ENCODE measurements at regions not wholly inside any gene's neighbourhood (a gene's known extent, or its start where the extent isn't known, plus 50 kb on each side); places are given as distances from the start of the nearest gene placed in this dataset.

DNA sequence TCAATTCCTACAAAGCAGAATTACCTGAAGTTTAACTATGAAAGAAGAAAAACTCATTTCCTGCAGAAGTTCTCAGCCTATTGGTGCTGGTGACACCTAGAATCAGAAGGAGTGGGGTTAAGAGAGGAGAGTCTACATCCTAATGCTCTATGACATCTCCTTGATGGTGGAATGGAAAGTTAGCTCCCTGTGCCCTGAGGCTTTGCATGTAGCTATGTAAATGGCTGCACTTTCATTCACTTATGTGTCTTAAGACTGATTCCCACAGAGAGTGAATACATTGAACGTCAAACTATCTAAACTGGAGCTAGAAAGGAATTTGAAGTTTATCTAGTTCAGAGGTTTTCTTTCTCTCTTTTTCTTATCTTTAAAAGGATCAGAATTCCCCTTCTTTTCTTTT, 52.1 kb upstream of the ADRB2 start:
- TF ChIP-seq POLR2AphosphoS5 (IDR thresholded peaks at IDR 0.05) (no peak), POLR2A (IDR thresholded peaks at IDR 0.05) (no peak), CTCF (IDR thresholded peaks at IDR 0.05) (no peak)
- no peak for DNase-seq (ENCODE audit: low spot score in 2 of 2)
- Histone ChIP-seq H3K36me3 (no peaks in the 10 kb centered on the region), H3K4me1 (no peaks in the 10 kb centered on the region), H3K27ac (no peak overlapping the region), H3K9me3 (no peaks in the 10 kb centered on the region), H3K4me3 (no peak overlapping the region), H3K27me3 (no peaks in the 10 kb centered on the region)
- intact Hi-C loops (cut with DNase I; ENCODE audit: low total_unique reads): loop anchor here (10.0 kb wide), 1 partner anchor 1240 kb away; no protein-coding TSS in a partner anchor

DNA sequence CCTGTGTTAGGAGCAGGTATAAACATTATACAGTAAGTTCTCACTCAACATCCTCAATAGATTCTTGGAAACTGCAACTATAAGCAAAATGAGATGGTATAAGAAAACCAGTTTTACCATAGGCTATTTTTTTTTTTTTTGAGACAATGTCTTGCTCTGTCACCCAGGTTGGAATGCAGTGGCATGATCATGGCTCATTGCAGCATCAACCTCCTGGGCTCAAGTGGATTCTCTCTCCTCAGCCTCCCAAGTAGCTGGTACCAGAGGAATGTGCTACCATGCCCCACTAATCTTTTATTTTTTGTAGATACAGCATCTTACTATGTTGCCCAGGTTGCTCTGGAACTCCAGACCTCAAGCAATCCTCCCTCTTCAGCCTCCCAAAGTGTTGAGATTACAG, 50.1 kb upstream of the ADRB2 start:
- Histone ChIP-seq H3K9me3 (no peaks in the 10 kb centered on the region), H3K4me3 (no peak overlapping the region), H3K27ac (no peak overlapping the region), H3K4me1 (no peaks in the 10 kb centered on the region), H3K36me3 (no peaks in the 10 kb centered on the region), H3K27me3 (no peaks in the 10 kb centered on the region)
- no peak for DNase-seq (ENCODE audit: low spot score in 2 of 2)
- no peak for TF ChIP-seq CTCF (IDR thresholded peaks at IDR 0.05)
- TF ChIP-seq POLR2A (IDR thresholded peaks at IDR 0.05): no peak
- no peak for TF ChIP-seq POLR2AphosphoS5 (IDR thresholded peaks at IDR 0.05)
- intact Hi-C loops (cut with DNase I; ENCODE audit: low total_unique reads): loop anchor here (10.0 kb wide), 1 partner anchor 1241 kb away; no protein-coding TSS in a partner anchor

Data from breast epithelium (tissue), 4 donors.